ACC112 (cell line): ENCODE measurements at regions not wholly inside any gene's neighbourhood (a gene's known extent, or its start where the extent isn't known, plus 50 kb on each side); places are given as distances from the start of the nearest gene placed in this dataset.

Source experiments
- H2AFZ ChIP-seq: fragments of 200-600 bp; sonication (generic); one replicate; pipeline ENCODE4 v1.6.0; 2017; ENCODE audit warnings: antibody characterized with exemption, low read length; ENCODE audit not compliant: unreplicated experiment
- H3K27ac ChIP-seq: fragments of 200-600 bp; sonication (generic); 2 replicates; pipeline ENCODE4 v1.5.1; 2014; ENCODE audit warnings: low read depth, mild to moderate bottlenecking, antibody characterized with exemption, low read length, moderate library complexity
- H3K27me3 ChIP-seq: fragments of 200-600 bp; sonication (generic); 2 replicates; pipeline ENCODE4 v1.6.1; 2014; ENCODE audit warnings: mild to moderate bottlenecking, antibody characterized with exemption, low read length, moderate library complexity, mixed read lengths; ENCODE audit not compliant: insufficient read depth
- H3K36me3 ChIP-seq: fragments of 200-600 bp; sonication (generic); 2 replicates; pipeline ENCODE4 v1.6.1; 2016; ENCODE audit warnings: mild to moderate bottlenecking, antibody characterized with exemption, low read length, moderate library complexity, mixed read lengths; ENCODE audit not compliant: insufficient read depth
- H3K4me1 ChIP-seq: fragments of 200-600 bp; sonication (generic); one replicate; pipeline ENCODE4 v1.6.1; 2016; ENCODE audit warnings: low read length, mixed read lengths; ENCODE audit not compliant: insufficient read depth, unreplicated experiment, control insufficient read depth
- H3K4me3 ChIP-seq: fragments of 200-600 bp; sonication (generic); 2 replicates; pipeline ENCODE4 v1.5.1; 2014; ENCODE audit warnings: mild to moderate bottlenecking, low read depth, low read length
- H3K79me2 ChIP-seq: fragments of 200-600 bp; sonication (generic); one replicate; pipeline ENCODE4 v1.6.0; 2016; ENCODE audit warnings: low read length; ENCODE audit not compliant: control insufficient read depth, unreplicated experiment, insufficient read depth

- Histone ChIP-seq H3K27me3 (peaks cover 2% of the 10 kb centered on the region; the same call in 1 of the 2 replicates), H3K4me1 (no peaks in the 10 kb centered on the region), H3K4me3 (no peak overlapping the region), H2AFZ (no peak overlapping the region), H3K79me2 (no peaks in the 10 kb centered on the region), H3K36me3 (no peaks in the 10 kb centered on the region), H3K27ac (no peak overlapping the region)
Observed at GRCh38 chr13:106056851-106057250, 478.6 kb downstream of the EFNB2 start.

DNA sequence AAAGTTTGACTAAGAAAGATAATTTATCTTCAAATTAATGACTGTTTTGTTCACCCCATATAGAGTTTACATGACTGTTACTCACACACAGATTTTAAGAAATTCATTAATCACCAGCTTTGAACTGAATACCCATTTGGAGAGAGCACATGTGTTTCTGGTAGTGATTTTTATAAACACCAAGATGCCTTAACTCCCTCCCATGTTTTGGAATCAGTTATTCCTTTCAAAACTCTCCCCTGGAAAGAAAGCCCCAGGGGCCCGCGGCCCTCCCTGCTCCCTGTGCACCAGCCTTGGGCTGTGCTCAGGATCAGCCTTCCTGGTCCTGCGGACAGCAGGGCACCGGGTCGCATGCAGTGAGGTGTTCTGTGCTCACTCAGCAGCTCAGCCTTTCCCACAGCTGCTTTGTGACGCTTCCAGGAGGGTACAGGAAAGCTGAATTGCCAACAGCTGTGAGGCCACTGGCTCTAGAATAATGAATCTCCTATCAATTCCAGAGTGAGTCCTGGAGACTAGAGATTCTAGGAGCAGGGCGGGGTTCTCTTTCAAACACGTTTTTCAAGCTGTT lies 483.2 kb downstream of the EFNB2 start:
- Histone ChIP-seq H3K4me3 (no peak overlapping the region), H2AFZ (no peak overlapping the region), H3K36me3 (no peaks in the 10 kb centered on the region), H3K79me2 (no peaks in the 10 kb centered on the region), H3K27me3 (peaks cover 2% of the 10 kb centered on the region; the same call in 1 of the 2 replicates), H3K27ac (no peak overlapping the region), H3K4me1 (no peaks in the 10 kb centered on the region)

GRCh38 chr13:106049171-106049570 lies 486.3 kb downstream of the EFNB2 start:
- no peak overlapping the region for H2AFZ ChIP-seq
- no peak overlapping the region for H3K27ac ChIP-seq
- H3K4me3 ChIP-seq, result no peak overlapping the region
- H3K79me2 ChIP-seq, result no peaks in the 10 kb centered on the region
- H3K36me3 ChIP-seq, result no peaks in the 10 kb centered on the region
- H3K4me1 ChIP-seq, result no peaks in the 10 kb centered on the region
- no peaks in the 10 kb centered on the region for H3K27me3 ChIP-seq

DNA sequence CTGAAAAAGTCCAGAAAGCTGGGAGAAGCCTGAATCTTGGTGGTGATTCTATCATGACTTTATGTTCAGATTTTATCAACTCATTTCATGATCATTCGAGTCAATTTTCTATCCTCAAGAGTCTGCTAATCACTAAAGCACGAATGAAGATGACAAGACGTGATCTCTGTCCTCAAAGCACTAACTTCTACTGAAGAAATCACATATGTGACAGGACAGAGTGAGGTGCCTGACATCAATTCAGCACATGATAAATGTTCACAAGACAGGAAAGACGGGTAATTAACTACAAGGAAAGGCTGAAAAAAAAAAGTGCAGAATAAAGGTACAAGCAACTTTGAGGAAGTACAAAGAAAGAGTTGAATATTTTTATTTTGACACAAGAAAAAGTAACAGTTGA lies 487.1 kb downstream of the EFNB2 start:
- Histone ChIP-seq H2AFZ (no peak overlapping the region), H3K79me2 (no peaks in the 10 kb centered on the region), H3K27me3 (no peaks in the 10 kb centered on the region), H3K27ac (no peak overlapping the region), H3K4me3 (no peak overlapping the region), H3K4me1 (no peaks in the 10 kb centered on the region), H3K36me3 (no peaks in the 10 kb centered on the region)

DNA sequence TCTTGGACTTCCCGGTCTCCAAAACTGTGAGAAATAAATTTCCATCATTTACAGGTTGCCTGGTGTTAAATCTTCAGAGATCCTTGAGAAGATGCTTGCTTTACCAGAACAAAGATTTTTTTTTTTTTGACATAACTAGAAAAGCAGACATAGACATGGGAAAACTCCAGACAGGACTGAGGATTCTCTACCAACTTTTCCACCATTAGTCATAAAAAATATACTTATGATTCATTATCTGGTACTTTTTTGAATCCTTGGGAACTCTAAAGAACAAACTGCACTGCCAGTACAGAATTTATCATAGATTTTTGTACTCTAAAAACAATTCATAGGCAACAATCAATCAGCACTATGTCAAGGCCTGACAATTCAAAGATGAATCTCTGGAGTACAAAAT lies 487.6 kb downstream of the EFNB2 start:
- Histone ChIP-seq H3K4me3 (no peak overlapping the region), H3K27me3 (no peaks in the 10 kb centered on the region), H3K79me2 (no peaks in the 10 kb centered on the region), H2AFZ (no peak overlapping the region), H3K27ac (no peak overlapping the region), H3K36me3 (no peaks in the 10 kb centered on the region), H3K4me1 (no peaks in the 10 kb centered on the region)

- H3K4me1 ChIP-seq, result no peaks in the 10 kb centered on the region
- no peak overlapping the region for H3K27ac ChIP-seq
- no peak overlapping the region for H3K4me3 ChIP-seq
- no peaks in the 10 kb centered on the region for H3K36me3 ChIP-seq
- no peak overlapping the region for H2AFZ ChIP-seq
- H3K27me3 ChIP-seq, result no peaks in the 10 kb centered on the region
- no peaks in the 10 kb centered on the region for H3K79me2 ChIP-seq
Observed at GRCh38 chr13:106042996-106043581, 492.4 kb downstream of the EFNB2 start.

DNA sequence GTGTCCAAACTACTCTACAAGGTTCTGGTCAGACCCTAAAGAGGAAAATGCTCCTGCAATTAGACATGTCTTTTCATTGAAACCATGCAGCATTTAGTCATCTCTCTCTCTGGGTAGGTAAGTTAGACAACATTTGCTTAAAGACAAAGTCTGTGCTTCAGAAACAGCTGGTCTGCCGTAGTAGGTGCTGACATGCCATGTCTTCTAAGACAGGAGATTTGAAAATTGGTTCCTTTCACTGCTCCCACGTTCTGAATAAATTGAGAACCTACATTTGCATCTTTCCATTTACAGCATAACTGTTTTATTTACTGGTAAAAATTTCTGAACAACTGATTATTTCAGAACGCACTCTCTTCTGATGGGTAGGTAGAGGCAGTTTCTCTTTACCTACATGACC lies 494.0 kb downstream of the EFNB2 start:
- no peaks in the 10 kb centered on the region for H3K79me2 ChIP-seq
- no peaks in the 10 kb centered on the region for H3K36me3 ChIP-seq
- no peaks in the 10 kb centered on the region for H3K27me3 ChIP-seq
- no peak overlapping the region for H3K4me3 ChIP-seq
- no peaks in the 10 kb centered on the region for H3K4me1 ChIP-seq
- no peak overlapping the region for H3K27ac ChIP-seq
- no peak overlapping the region for H2AFZ ChIP-seq

DNA sequence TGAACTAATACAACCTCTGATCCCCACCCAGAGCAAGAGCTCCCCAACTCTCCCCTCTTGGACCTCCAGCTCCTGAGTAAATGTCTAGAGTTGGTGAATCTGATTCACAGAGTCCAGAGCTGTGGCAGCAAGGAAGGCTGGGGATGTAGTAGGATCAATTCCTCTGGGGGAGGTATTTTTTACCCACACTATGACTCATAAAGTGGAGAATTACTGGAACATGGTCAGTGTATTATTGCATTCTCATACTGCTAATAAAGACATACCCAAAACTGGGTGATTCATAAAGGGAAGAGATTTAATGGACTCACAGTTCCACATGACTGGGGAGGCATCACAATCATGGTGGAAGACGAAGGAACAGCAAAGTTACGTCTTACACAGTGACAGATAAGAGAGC lies 496.7 kb downstream of the EFNB2 start:
- no peaks in the 10 kb centered on the region for H3K4me1 ChIP-seq
- H3K27me3 ChIP-seq, result no peaks in the 10 kb centered on the region
- H3K4me3 ChIP-seq, result no peak overlapping the region
- no peaks in the 10 kb centered on the region for H3K36me3 ChIP-seq
- no peaks in the 10 kb centered on the region for H3K79me2 ChIP-seq
- peak overlapping the region; percentile 25 for H2AFZ ChIP-seq
- peak overlapping the region; percentile 23; the same call in 1 of the 2 replicates for H3K27ac ChIP-seq

GRCh38 chr13:106036870-106037269 lies 498.6 kb downstream of the EFNB2 start:
- Histone ChIP-seq H3K27ac (no peak overlapping the region), H3K4me1 (no peaks in the 10 kb centered on the region), H3K36me3 (no peaks in the 10 kb centered on the region), H2AFZ (no peak overlapping the region), H3K4me3 (no peak overlapping the region), H3K79me2 (no peaks in the 10 kb centered on the region), H3K27me3 (no peaks in the 10 kb centered on the region)

DNA sequence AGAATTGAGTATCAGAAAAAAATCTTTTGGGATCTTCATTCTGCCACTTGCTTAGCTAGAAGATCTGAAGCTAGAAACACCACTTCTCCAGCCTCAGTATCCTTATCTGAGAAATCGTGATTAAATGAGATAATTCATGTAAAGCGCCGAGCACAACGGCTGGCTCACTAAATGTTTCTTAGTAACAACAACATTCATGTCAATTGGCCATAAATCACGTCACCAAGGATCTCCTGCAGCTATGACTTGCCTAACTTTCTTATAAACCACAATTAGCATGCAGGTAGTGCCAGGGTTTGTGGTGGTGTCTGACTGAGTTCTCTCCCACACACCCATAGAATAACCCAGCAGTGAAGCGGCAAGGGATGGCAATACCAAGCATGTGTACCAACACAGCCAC lies 501.3 kb downstream of the EFNB2 start:
- no peak overlapping the region for H3K4me3 ChIP-seq
- no peaks in the 10 kb centered on the region for H3K36me3 ChIP-seq
- no peaks in the 10 kb centered on the region for H3K79me2 ChIP-seq
- no peaks in the 10 kb centered on the region for H3K4me1 ChIP-seq
- no peak overlapping the region for H3K27ac ChIP-seq
- no peak overlapping the region for H2AFZ ChIP-seq
- no peaks in the 10 kb centered on the region for H3K27me3 ChIP-seq

DNA sequence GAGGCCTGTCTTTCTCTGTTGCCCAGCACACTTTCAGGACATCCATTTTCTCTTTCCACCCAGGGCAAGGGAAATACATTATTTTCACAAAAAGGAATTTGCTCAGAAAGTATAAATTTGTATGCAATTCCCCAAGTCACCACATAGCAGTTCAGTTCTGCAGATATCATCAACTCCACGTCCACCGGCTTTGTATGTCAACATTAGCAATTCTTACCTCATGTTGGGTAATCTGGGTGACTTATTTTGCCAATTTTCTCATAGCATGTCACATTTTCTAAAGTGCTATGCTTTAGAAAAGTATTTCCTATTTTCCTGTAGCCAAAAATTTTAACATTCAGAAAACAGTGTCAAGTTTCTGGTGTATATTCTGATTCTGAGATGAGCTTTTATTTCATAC lies 501.8 kb downstream of the EFNB2 start:
- H2AFZ ChIP-seq, result no peak overlapping the region
- no peaks in the 10 kb centered on the region for H3K27me3 ChIP-seq
- H3K27ac ChIP-seq, result no peak overlapping the region
- no peaks in the 10 kb centered on the region for H3K79me2 ChIP-seq
- H3K4me1 ChIP-seq, result no peaks in the 10 kb centered on the region
- H3K36me3 ChIP-seq, result no peaks in the 10 kb centered on the region
- H3K4me3 ChIP-seq, result no peak overlapping the region
